ENCODE measurements at regions not wholly inside any gene's neighbourhood (a gene's known extent, or its start where the extent isn't known, plus 50 kb on each side); places are given as distances from the start of the nearest gene placed in this dataset.

DNA sequence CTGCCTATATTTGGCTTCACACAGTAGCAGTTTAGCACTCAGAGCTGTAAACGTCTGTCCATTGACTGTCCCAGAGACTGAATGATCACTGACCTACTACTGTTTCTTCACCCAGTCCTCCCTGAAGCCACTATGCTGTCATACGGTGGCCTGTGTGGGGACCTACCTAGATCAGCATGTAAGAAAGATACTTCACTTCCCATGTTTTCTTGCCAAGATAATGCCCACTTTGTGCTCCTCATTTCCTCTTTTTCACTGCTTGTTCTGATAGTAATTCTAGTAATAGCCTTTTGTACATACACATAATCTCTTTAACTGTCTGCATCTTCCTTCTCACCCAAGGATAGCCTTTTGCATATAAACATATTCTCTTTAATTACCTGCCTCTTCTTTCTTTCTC, 109.9 kb upstream of the TIAM2 start:
- no peak overlapping the region for H3K27ac ChIP-seq (ENCODE audit: low read depth, low read length)
- no peak overlapping the region for H2BK120ac ChIP-seq (ENCODE audit: low read depth, low read length)
- no peak overlapping the region for H3K4me2 ChIP-seq (ENCODE audit: low read length)
- no peaks in the 10 kb centered on the region for H3K79me2 ChIP-seq (ENCODE audit: control insufficient read depth, insufficient read depth, low read length)
- no peak for DNase-seq
- no peak overlapping the region for H3K4me3 ChIP-seq (ENCODE audit: low read length)
- no peak overlapping the region for H3K18ac ChIP-seq (ENCODE audit: low read length)
- H3K27me3 ChIP-seq (ENCODE audit: insufficient read depth, low read length, poor library complexity), result no peaks in the 10 kb centered on the region
- peaks cover 3% of the 10 kb centered on the region for H3K79me1 ChIP-seq (ENCODE audit: low read length)
- no CpG with 5 or more reads among the region's 2 CpGs for WGBS (ENCODE audit: extremely low coverage, insufficient coverage, low lambda C conversion rate)
- no peak overlapping the region for H2BK15ac ChIP-seq (replicated peaks; ENCODE audit: low read depth)
- no peak overlapping the region for H3K56ac ChIP-seq (ENCODE audit: low read length)
- H3K9ac ChIP-seq (ENCODE audit: low read length), result no peak overlapping the region
- no peak overlapping the region for H2BK5ac ChIP-seq (ENCODE audit: low read length)
- no peak overlapping the region for H3K4ac ChIP-seq (ENCODE audit: low read depth, low read length)
- H3K23ac ChIP-seq (ENCODE audit: low read length), result no peak overlapping the region
- no peak overlapping the region for H4K5ac ChIP-seq (ENCODE audit: low read length)
- H3K4me1 ChIP-seq (ENCODE audit: control insufficient read depth, low read depth, low read length), result no peaks in the 10 kb centered on the region
- no peak overlapping the region for H4K8ac ChIP-seq (ENCODE audit: low read depth, low read length)
- H3K36me3 ChIP-seq (ENCODE audit: control insufficient read depth, insufficient read depth, low read length), result no peaks in the 10 kb centered on the region
- no peak overlapping the region for H2AK5ac ChIP-seq (ENCODE audit: low read length)

- Histone ChIP-seq H3K79me2 (ENCODE audit: control insufficient read depth, insufficient read depth, low read length) (no peaks in the 10 kb centered on the region), H3K9ac (ENCODE audit: low read length) (no peak overlapping the region), H4K8ac (ENCODE audit: low read depth, low read length) (no peak overlapping the region), H3K27ac (ENCODE audit: low read depth, low read length) (no peak overlapping the region), H3K27me3 (ENCODE audit: insufficient read depth, low read length, poor library complexity) (no peaks in the 10 kb centered on the region), H3K4me1 (ENCODE audit: control insufficient read depth, low read depth, low read length) (no peaks in the 10 kb centered on the region), H3K4me3 (ENCODE audit: low read length) (no peak overlapping the region), H3K4me2 (ENCODE audit: low read length) (no peak overlapping the region), H3K36me3 (ENCODE audit: control insufficient read depth, insufficient read depth, low read length) (no peaks in the 10 kb centered on the region), H3K56ac (ENCODE audit: low read length) (no peak overlapping the region), H4K5ac (ENCODE audit: low read length) (no peak overlapping the region), H3K4ac (ENCODE audit: low read depth, low read length) (no peak overlapping the region), H3K79me1 (ENCODE audit: low read length) (peaks cover 3% of the 10 kb centered on the region), H3K18ac (ENCODE audit: low read length) (no peak overlapping the region), H2AK5ac (ENCODE audit: low read length) (no peak overlapping the region), H2BK5ac (ENCODE audit: low read length) (no peak overlapping the region), H2BK15ac (replicated peaks; ENCODE audit: low read depth) (no peak overlapping the region), H2BK120ac (ENCODE audit: low read depth, low read length) (no peak overlapping the region), H3K23ac (ENCODE audit: low read length) (peak overlapping the region; percentile 24)
- DNase-seq, result no peak
- WGBS (ENCODE audit: extremely low coverage, insufficient coverage, low lambda C conversion rate), result no CpG with 5 or more reads among the region's 4 CpGs
Observed at GRCh38 chr6:154886016-154886415, 109.1 kb upstream of the TIAM2 start.

- H4K5ac ChIP-seq (ENCODE audit: low read length), result no peak overlapping the region
- peaks cover 3% of the 10 kb centered on the region for H3K79me1 ChIP-seq (ENCODE audit: low read length)
- no peak overlapping the region for H4K8ac ChIP-seq (ENCODE audit: low read depth, low read length)
- no peak overlapping the region for H2BK120ac ChIP-seq (ENCODE audit: low read depth, low read length)
- H3K4me2 ChIP-seq (ENCODE audit: low read length), result no peak overlapping the region
- no peak overlapping the region for H3K18ac ChIP-seq (ENCODE audit: low read length)
- H3K79me2 ChIP-seq (ENCODE audit: control insufficient read depth, insufficient read depth, low read length), result no peaks in the 10 kb centered on the region
- H3K27ac ChIP-seq (ENCODE audit: low read depth, low read length), result no peak overlapping the region
- H3K23ac ChIP-seq (ENCODE audit: low read length), result no peak overlapping the region
- no peaks in the 10 kb centered on the region for H3K4me1 ChIP-seq (ENCODE audit: control insufficient read depth, low read depth, low read length)
- no peaks in the 10 kb centered on the region for H3K36me3 ChIP-seq (ENCODE audit: control insufficient read depth, insufficient read depth, low read length)
- H2BK15ac ChIP-seq (replicated peaks; ENCODE audit: low read depth), result no peak overlapping the region
- H3K56ac ChIP-seq (ENCODE audit: low read length), result no peak overlapping the region
- H3K27me3 ChIP-seq (ENCODE audit: insufficient read depth, low read length, poor library complexity), result no peaks in the 10 kb centered on the region
- H3K4ac ChIP-seq (ENCODE audit: low read depth, low read length), result no peak overlapping the region
- H3K4me3 ChIP-seq (ENCODE audit: low read length), result no peak overlapping the region
- DNase-seq, result no peak
- no peak overlapping the region for H3K9ac ChIP-seq (ENCODE audit: low read length)
- no peak overlapping the region for H2AK5ac ChIP-seq (ENCODE audit: low read length)
- H2BK5ac ChIP-seq (ENCODE audit: low read length), result no peak overlapping the region
Observed at GRCh38 chr6:154886471-154886870, 108.6 kb upstream of the TIAM2 start.

DNA sequence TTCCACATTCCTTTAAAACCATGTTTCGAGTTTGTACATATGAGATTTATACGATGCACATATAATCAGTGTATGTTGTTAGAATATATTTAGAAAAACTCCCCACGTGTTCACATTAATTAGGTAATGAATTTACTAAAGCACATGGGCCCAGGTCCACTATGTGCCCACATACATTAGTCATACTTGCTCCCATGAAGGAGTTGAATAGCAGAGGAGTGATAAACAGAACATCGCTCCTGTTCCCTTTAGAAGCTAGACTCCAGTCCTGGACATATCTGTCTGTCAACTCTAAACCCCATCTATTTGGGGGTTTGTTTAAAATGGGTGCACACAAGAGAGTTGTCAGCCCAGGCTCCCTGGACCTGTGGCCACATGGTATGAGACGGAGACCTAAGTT, 108.1 kb upstream of the TIAM2 start:
- no CpG with 5 or more reads among the region's 5 CpGs for WGBS (ENCODE audit: extremely low coverage, insufficient coverage, low lambda C conversion rate)
- no peak overlapping the region for H4K8ac ChIP-seq (ENCODE audit: low read depth, low read length)
- no peak overlapping the region for H4K5ac ChIP-seq (ENCODE audit: low read length)

GRCh38 chr6:154888421-154889295, 106.5 kb upstream of the TIAM2 start:
- H3K18ac ChIP-seq (ENCODE audit: low read length), result no peak overlapping the region
- H2AK5ac ChIP-seq (ENCODE audit: low read length), result no peak overlapping the region
- no peak overlapping the region for H3K4ac ChIP-seq (ENCODE audit: low read depth, low read length)
- H3K9ac ChIP-seq (ENCODE audit: low read length), result no peak overlapping the region
- H3K27ac ChIP-seq (ENCODE audit: low read depth, low read length), result no peak overlapping the region
- H3K79me1 ChIP-seq (ENCODE audit: low read length), result peaks cover 6% of the 10 kb centered on the region
- H2BK120ac ChIP-seq (ENCODE audit: low read depth, low read length), result no peak overlapping the region
- H4K8ac ChIP-seq (ENCODE audit: low read depth, low read length), result no peak overlapping the region
- no peaks in the 10 kb centered on the region for H3K79me2 ChIP-seq (ENCODE audit: control insufficient read depth, insufficient read depth, low read length)
- no CpG with 5 or more reads among the region's 6 CpGs for WGBS (ENCODE audit: extremely low coverage, insufficient coverage, low lambda C conversion rate)
- DNase-seq, result peak; percentile 47
- no peak overlapping the region for H2BK5ac ChIP-seq (ENCODE audit: low read length)
- H3K56ac ChIP-seq (ENCODE audit: low read length), result no peak overlapping the region
- H3K4me1 ChIP-seq (ENCODE audit: control insufficient read depth, low read depth, low read length), result no peaks in the 10 kb centered on the region
- no peak overlapping the region for H2BK15ac ChIP-seq (replicated peaks; ENCODE audit: low read depth)
- no peaks in the 10 kb centered on the region for H3K36me3 ChIP-seq (ENCODE audit: control insufficient read depth, insufficient read depth, low read length)
- no peaks in the 10 kb centered on the region for H3K27me3 ChIP-seq (ENCODE audit: insufficient read depth, low read length, poor library complexity)
- no peak overlapping the region for H3K4me3 ChIP-seq (ENCODE audit: low read length)
- no peak overlapping the region for H3K4me2 ChIP-seq (ENCODE audit: low read length)
- no peak overlapping the region for H4K5ac ChIP-seq (ENCODE audit: low read length)
- H3K23ac ChIP-seq (ENCODE audit: low read length), result no peak overlapping the region

More for the DNA sequence above, 108.1 kb upstream of the TIAM2 start:
- Histone ChIP-seq H3K4me3 (ENCODE audit: low read length) (no peak overlapping the region), H3K79me2 (ENCODE audit: control insufficient read depth, insufficient read depth, low read length) (no peaks in the 10 kb centered on the region), H3K4me1 (ENCODE audit: control insufficient read depth, low read depth, low read length) (no peaks in the 10 kb centered on the region), H3K36me3 (ENCODE audit: control insufficient read depth, insufficient read depth, low read length) (no peaks in the 10 kb centered on the region), H2BK15ac (replicated peaks; ENCODE audit: low read depth) (no peak overlapping the region), H3K4me2 (ENCODE audit: low read length) (no peak overlapping the region), H2BK5ac (ENCODE audit: low read length) (no peak overlapping the region), H3K79me1 (ENCODE audit: low read length) (peaks cover 5% of the 10 kb centered on the region), H2AK5ac (ENCODE audit: low read length) (no peak overlapping the region), H3K9ac (ENCODE audit: low read length) (no peak overlapping the region), H3K23ac (ENCODE audit: low read length) (no peak overlapping the region), H2BK120ac (ENCODE audit: low read depth, low read length) (no peak overlapping the region), H3K27me3 (ENCODE audit: insufficient read depth, low read length, poor library complexity) (no peaks in the 10 kb centered on the region), H3K27ac (ENCODE audit: low read depth, low read length) (no peak overlapping the region), H3K4ac (ENCODE audit: low read depth, low read length) (no peak overlapping the region), H3K18ac (ENCODE audit: low read length) (no peak overlapping the region), H3K56ac (ENCODE audit: low read length) (no peak overlapping the region)
- DNase-seq, result no peak

DNA sequence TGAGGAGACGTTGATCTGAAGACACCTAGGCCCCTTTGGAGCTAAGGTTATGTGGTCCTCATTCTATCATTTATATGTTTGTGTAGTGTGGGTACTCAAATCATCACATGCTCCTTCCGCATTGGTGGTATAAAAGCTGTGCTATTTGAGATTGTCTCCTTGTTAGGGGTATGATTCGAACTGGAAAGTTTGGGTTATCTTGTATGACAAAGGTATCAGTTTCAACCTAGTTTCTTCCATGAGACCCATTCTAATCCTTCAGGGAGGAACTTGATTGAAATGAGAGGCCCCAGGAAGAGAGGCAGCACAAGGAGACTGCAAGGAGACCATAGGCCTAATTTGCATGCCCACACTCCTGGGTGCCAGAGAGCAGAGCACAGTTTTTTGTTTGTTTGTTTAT, 104.2 kb upstream of the TIAM2 start:
- no peak overlapping the region for H3K27ac ChIP-seq (ENCODE audit: low read depth, low read length)
- H2BK5ac ChIP-seq (ENCODE audit: low read length), result no peak overlapping the region
- no peaks in the 10 kb centered on the region for H3K36me3 ChIP-seq (ENCODE audit: control insufficient read depth, insufficient read depth, low read length)
- H3K9ac ChIP-seq (ENCODE audit: low read length), result no peak overlapping the region
- no peaks in the 10 kb centered on the region for H3K27me3 ChIP-seq (ENCODE audit: insufficient read depth, low read length, poor library complexity)
- no peak overlapping the region for H2BK15ac ChIP-seq (replicated peaks; ENCODE audit: low read depth)
- no peak overlapping the region for H4K8ac ChIP-seq (ENCODE audit: low read depth, low read length)
- peaks cover 6% of the 10 kb centered on the region for H3K79me1 ChIP-seq (ENCODE audit: low read length)
- no peaks in the 10 kb centered on the region for H3K4me1 ChIP-seq (ENCODE audit: control insufficient read depth, low read depth, low read length)
- DNase-seq, result no peak
- H3K79me2 ChIP-seq (ENCODE audit: control insufficient read depth, insufficient read depth, low read length), result no peaks in the 10 kb centered on the region
- H4K5ac ChIP-seq (ENCODE audit: low read length), result no peak overlapping the region
- no peak overlapping the region for H3K4ac ChIP-seq (ENCODE audit: low read depth, low read length)
- no peak overlapping the region for H3K18ac ChIP-seq (ENCODE audit: low read length)
- WGBS (ENCODE audit: extremely low coverage, insufficient coverage, low lambda C conversion rate), result no CpG with 5 or more reads among the region's 3 CpGs
- no peak overlapping the region for H2AK5ac ChIP-seq (ENCODE audit: low read length)
- H2BK120ac ChIP-seq (ENCODE audit: low read depth, low read length), result no peak overlapping the region
- no peak overlapping the region for H3K4me3 ChIP-seq (ENCODE audit: low read length)
- no peak overlapping the region for H3K4me2 ChIP-seq (ENCODE audit: low read length)
- no peak overlapping the region for H3K56ac ChIP-seq (ENCODE audit: low read length)
- H3K23ac ChIP-seq (ENCODE audit: low read length), result no peak overlapping the region
